H1 (cell line): ENCODE measurements at regions not wholly inside any gene's neighbourhood (a gene's known extent, or its start where the extent isn't known, plus 50 kb on each side); places are given as distances from the start of the nearest gene placed in this dataset.

Experiments used
- CTCF ChIA-PET: fragments of 300-600 bp; sonication (Branson Sonifier 250); formaldehyde crosslinking; loops from one replicate; lab custom pipeline; 2021; ENCODE audit not compliant: partially characterized antibody; lab: Charles Lee
- POLR2A ChIA-PET: fragments of 300-600 bp; sonication (Branson Sonifier 250); formaldehyde crosslinking; loops from one replicate; lab custom pipeline; 2021; ENCODE audit warnings: inconsistent platforms; ENCODE audit not compliant: partially characterized antibody; lab: Charles Lee
- DNase-seq, 2 experiments: peaks; one replicate each; pipeline versions ENCODE4 v3.0.0 to v3.0.0-alpha.2; 2010 to 2022; ENCODE audit warnings: low spot score in 2 of 2, low read depth in 1 of 2, mixed read lengths in 1 of 2
- FAIRE-seq: peaks from 2 replicates; lab custom pipeline; 2011; peaks lifted over from hg19 to GRCh38; lab: Jason Lieb, UNC
- H2AFZ ChIP-seq: 2 replicates; pipeline ENCODE4 v1.8.1; 2012; ENCODE audit warnings: low read length, inconsistent platforms
- H2AK5ac ChIP-seq: 2 replicates; pipeline ENCODE4 v1.6.1; 2013; ENCODE audit warnings: low read depth, low read length
- H2BK120ac ChIP-seq: replicated peaks from 2 replicates; pipeline ENCODE3; 2013; ENCODE audit warnings: low read depth, low read length, inconsistent platforms
- H2BK12ac ChIP-seq: 2 replicates; pipeline ENCODE4 v1.6.1; 2013; ENCODE audit warnings: low read depth, low read length
- H2BK15ac ChIP-seq: 2 replicates; pipeline ENCODE4 v1.6.1; 2013; ENCODE audit warnings: low read length
- H2BK20ac ChIP-seq: 2 replicates; pipeline ENCODE4 v1.6.1; 2013; ENCODE audit warnings: low read length
- H2BK5ac ChIP-seq: 2 replicates; pipeline ENCODE4 v1.6.1; 2013; ENCODE audit warnings: low read depth, low read length
- H3K14ac ChIP-seq: 2 replicates; pipeline ENCODE4 v1.6.1; 2013; ENCODE audit warnings: inconsistent platforms; ENCODE audit not compliant: insufficient read length
- H3K18ac ChIP-seq: 2 replicates; pipeline ENCODE4 v1.6.1; 2013; ENCODE audit warnings: low read length; ENCODE audit errors: extremely low read depth
- H3K23ac ChIP-seq: 2 replicates; pipeline ENCODE4 v1.6.1; 2013; ENCODE audit warnings: inconsistent platforms; ENCODE audit not compliant: insufficient read length
- H3K23me2 ChIP-seq: 2 replicates; pipeline ENCODE4 v1.6.1; 2013; ENCODE audit warnings: low read depth, low read length
- H3K27ac ChIP-seq: 2 replicates; pipeline ENCODE4 v1.6.1; 2011; ENCODE audit warnings: low read depth, low read length, inconsistent platforms
- H3K27me3 ChIP-seq, 4 experiments: replicated peaks in 1 of 4; 1 replicate in 1 of 4; 2 replicates in 3 of 4; pipeline versions ENCODE4 v1.6.1 to v1.8.1; 2011 to 2013; ENCODE audit warnings: low read length in 3 of 4, mild to moderate bottlenecking in 3 of 4, inconsistent platforms in 2 of 4, mixed read lengths in 2 of 4, moderate library complexity in 1 of 4; ENCODE audit not compliant: control insufficient read depth in 3 of 4, insufficient read depth in 3 of 4; ENCODE audit errors: extremely low read depth in 1 of 4
- H3K36me3 ChIP-seq, 4 experiments: 2 replicates each; pipeline versions ENCODE4 v1.6.1 to v1.8.1; 2011 to 2013; ENCODE audit warnings: mild to moderate bottlenecking in 4 of 4, low read length in 3 of 4, moderate library complexity in 2 of 4, control low read depth in 1 of 4, inconsistent platforms in 1 of 4; ENCODE audit not compliant: insufficient read depth in 4 of 4, control insufficient read depth in 2 of 4
- H3K4ac ChIP-seq: replicated peaks from 2 replicates; pipeline ENCODE3; 2013; ENCODE audit warnings: low read length, low read depth, mixed read lengths, inconsistent platforms; ENCODE audit not compliant: insufficient read length
- H3K4me1 ChIP-seq, 4 experiments: replicated peaks in 1 of 4; 1 replicate in 1 of 4; 2 replicates in 3 of 4; pipeline versions ENCODE4 v1.6.1 to v1.8.1; 2011 to 2013; ENCODE audit warnings: low read length in 3 of 4, inconsistent platforms in 2 of 4, mixed read lengths in 1 of 4; ENCODE audit not compliant: insufficient read depth in 4 of 4, control insufficient read depth in 3 of 4
- H3K4me2 ChIP-seq, 2 experiments: 2 replicates each; pipeline versions ENCODE4 v1.6.1 to v1.8.1; 2011 to 2013; ENCODE audit warnings: low read depth in 2 of 2, low read length in 2 of 2, control low read depth in 1 of 2, inconsistent platforms in 1 of 2, mild to moderate bottlenecking in 1 of 2; ENCODE audit not compliant: insufficient read depth in 1 of 2
- H3K4me3 ChIP-seq, 4 experiments: fragments of 200-600, 300-600 bp in 1 of 4; sonication (generic), shearing (Covaris generic), sonication (Bioruptor Twin) in 1 of 4; 2 replicates each; pipeline versions ENCODE4 v1.5.1 to v1.8.1; 2011 to 2016; ENCODE audit warnings: low read length in 4 of 4, low read depth in 3 of 4, control low read depth in 2 of 4, inconsistent platforms in 2 of 4, mild to moderate bottlenecking in 2 of 4, mixed read lengths in 1 of 4, moderate library complexity in 1 of 4; ENCODE audit not compliant: insufficient read depth in 2 of 4; ENCODE audit errors: extremely low read depth in 1 of 4
- H3K56ac ChIP-seq: replicated peaks from 2 replicates; pipeline ENCODE3; 2013; ENCODE audit warnings: low read depth, mild to moderate bottlenecking, mixed read lengths, low read length, inconsistent platforms; ENCODE audit not compliant: insufficient read length
- H3K79me1 ChIP-seq: 2 replicates; pipeline ENCODE4 v1.6.1; 2013; ENCODE audit warnings: low read depth, low read length, control low read depth
- H3K79me2 ChIP-seq, 2 experiments: 2 replicates each; pipeline versions ENCODE4 v1.6.1 to v1.8.1; 2012 to 2013; ENCODE audit warnings: low read length in 2 of 2, mild to moderate bottlenecking in 2 of 2, inconsistent platforms in 1 of 2; ENCODE audit not compliant: insufficient read depth in 2 of 2, control insufficient read depth in 1 of 2
- H3K9ac ChIP-seq, 4 experiments: replicated peaks in 1 of 4; 1 replicate in 1 of 4; 2 replicates in 3 of 4; pipeline versions ENCODE4 v1.6.1 to v1.8.1; 2011 to 2013; ENCODE audit warnings: low read depth in 3 of 4, low read length in 3 of 4, control low read depth in 2 of 4, mild to moderate bottlenecking in 2 of 4, moderate library complexity in 2 of 4, inconsistent platforms in 1 of 4; ENCODE audit errors: extremely low read depth in 1 of 4
- H3K9me3 ChIP-seq, 2 experiments: 2 replicates each; pipeline versions ENCODE4 v1.6.1 to v1.8.1; 2012 to 2013; ENCODE audit warnings: mild to moderate bottlenecking in 2 of 2, moderate library complexity in 2 of 2, control low read depth in 1 of 2, inconsistent platforms in 1 of 2, low read depth in 1 of 2, low read length in 1 of 2, mixed read lengths in 1 of 2; ENCODE audit not compliant: insufficient read depth in 2 of 2
- H4K20me1 ChIP-seq, 2 experiments: replicated peaks in 1 of 2; 2 replicates each; pipeline versions ENCODE3 to v1.8.1; 2011 to 2013; ENCODE audit warnings: inconsistent platforms in 2 of 2, low read length in 2 of 2, mild to moderate bottlenecking in 1 of 2; ENCODE audit not compliant: insufficient read depth in 2 of 2, control insufficient read depth in 1 of 2
- H4K5ac ChIP-seq: 2 replicates; pipeline ENCODE4 v1.6.1; 2013; ENCODE audit warnings: low read length, low read depth, mixed read lengths, inconsistent platforms; ENCODE audit not compliant: insufficient read length
- H4K8ac ChIP-seq: 2 replicates; pipeline ENCODE4 v1.8.0; 2013; ENCODE audit warnings: mild to moderate bottlenecking, moderate library complexity, low read length, inconsistent platforms; ENCODE audit not compliant: insufficient read depth; ENCODE audit errors: extremely low read depth
- H4K91ac ChIP-seq: replicated peaks from 2 replicates; pipeline ENCODE3; 2013; ENCODE audit warnings: low read length, mixed read lengths, inconsistent platforms; ENCODE audit not compliant: insufficient read length
- CTCF ChIP-seq, 3 experiments: IDR thresholded peaks; 1 replicate in 2 of 3; 2 replicates in 1 of 3; pipeline versions ENCODE4 v1.5.1 to v1.6.1; 2011; ENCODE audit warnings: low read length in 3 of 3, mild to moderate bottlenecking in 3 of 3, inconsistent platforms in 2 of 3, low read depth in 1 of 3, moderate library complexity in 1 of 3; ENCODE audit not compliant: insufficient read depth in 1 of 3; ENCODE audit errors: control extremely low read depth in 1 of 3
- GABPA ChIP-seq: IDR thresholded peaks from 2 replicates; pipeline ENCODE4 v1.6.1; 2011; ENCODE audit warnings: mild to moderate bottlenecking, low read length, moderate library complexity, borderline replicate concordance; ENCODE audit not compliant: insufficient read depth
- SIRT6 ChIP-seq: IDR thresholded peaks from one replicate; pipeline ENCODE4 v1.7.1; 2012; ENCODE audit warnings: low read length, inconsistent platforms
- SP2 ChIP-seq: IDR thresholded peaks from 2 replicates; pipeline ENCODE4 v1.6.1; 2012; ENCODE audit warnings: mild to moderate bottlenecking, low read length, inconsistent platforms
- TAF1 ChIP-seq: IDR thresholded peaks from 2 replicates; pipeline ENCODE4 v1.6.1; 2011; ENCODE audit warnings: mild to moderate bottlenecking, low read depth, low read length
- WGBS, 2 experiments: shearing (Covaris generic) in 1 of 2; methylation state at CpG; one replicate each; pipeline versions ENCODE4 v1.1.6 to v1.1.7; 2013 to 2015; ENCODE audit warnings: low lambda C conversion rate in 2 of 2, mixed read lengths in 2 of 2, inconsistent platforms in 1 of 2, low coverage in 1 of 2, missing lambda C conversion rate in 1 of 2; ENCODE audit not compliant: insufficient replicate concordance in 2 of 2, insufficient coverage in 1 of 2, insufficient read length in 1 of 2; ENCODE audit errors: extremely low coverage in 1 of 2, missing lambda C conversion rate in 1 of 2; 5-methylcytosine and 5-hydroxymethylcytosine counted together

- Histone ChIP-seq H4K20me1 (no peaks in the 10 kb centered on the region), H3K4ac (no peak overlapping the region), H3K27ac (no peak overlapping the region), H2BK15ac (no peak overlapping the region), H3K9ac (no peak overlapping the region), H2BK5ac (no peak overlapping the region), H3K23me2 (no peaks in the 10 kb centered on the region; the same call in 1 of the 2 replicates), H3K14ac (no peak overlapping the region), H3K27me3 (no peaks in the 10 kb centered on the region), H3K4me3 (no peak overlapping the region), H3K56ac (no peak overlapping the region), H4K8ac (no peak overlapping the region; the same call in 1 of the 2 replicates), H2AK5ac (no peak overlapping the region), H2AFZ (no peak overlapping the region), H3K36me3 (no peaks in the 10 kb centered on the region), H3K4me1 (no peaks in the 10 kb centered on the region), H3K9me3 (no peaks in the 10 kb centered on the region), H2BK12ac (no peak overlapping the region), H4K5ac (no peak overlapping the region), H3K79me1 (no peaks in the 10 kb centered on the region), H2BK20ac (no peak overlapping the region), H3K79me2 (no peaks in the 10 kb centered on the region), H3K4me2 (no peak overlapping the region), H4K91ac (no peak overlapping the region), H2BK120ac (no peak overlapping the region), H3K23ac (no peak overlapping the region), H3K18ac (no peak overlapping the region)
- ChIA-PET CTCF (interaction anchor here (0.9 to 2.7 kb wide), 4 partner anchors 9 to 334 kb away, joined by 3 to 8 read pairs (median 3); no protein-coding TSS in a partner anchor), POLR2A (no interaction called here)
- DNase-seq, result no peak
- whole genome bisulfite sequencing, 2 experiments, result 92% methylated on average over 7 of the region's 7 CpGs; no CpG with 5 or more reads in 1 of the 2 experiments
- FAIRE-seq, result no peak
- TF ChIP-seq CTCF (IDR thresholded peaks at IDR 0.05; ENCODE audit: control extremely low read depth in 1 of 3, insufficient read depth in 1 of 3, low read depth in 1 of 3, low read length in 3 of 3) (peak in 1 of 3 experiments; percentile 2; a peak in 1 of 4 replicates), SP2 (no peak), TAF1 (no peak), GABPA (no peak), SIRT6 (no peak)
Observed at GRCh38 chr1:244280201-244280600, 171.5 kb downstream of the ADSS2 start.
